Natural killer cell treated with Interleukin-12 subunit alpha and Interleukin-12 subunit beta and Interleukin-15 and Interleukin-18, amount 100 ng/mL, for 72 hours (primary cell): ENCODE measurements at regions not wholly inside any gene's neighbourhood (a gene's known extent, or its start where the extent isn't known, plus 50 kb on each side); places are given as distances from the start of the nearest gene placed in this dataset.

Experiments
- ATAC-seq, 2 donors: fragments of 150-1000 bp; cut with Tn5 transposase in 1 of 2; sonication (Bioruptor Pico), chemical (Tn5 transposase) in 1 of 2; 2 replicates each; pipeline ENCODE4 v1.10.0; 2021
- DNase-seq: peaks from one replicate; pipeline ENCODE4 v3.0.0; 2022; ENCODE audit warnings: low spot score
- H3K27ac Mint-ChIP-seq, 2 donors: 1 replicate in 1 of 2; 2 replicates in 1 of 2; pipeline ENCODE4 v1.8.0; 2022; ENCODE audit warnings: mixed read lengths in 2 of 2, mild to moderate bottlenecking in 1 of 2, moderate library complexity in 1 of 2
- H3K27me3 Mint-ChIP-seq, 2 donors: 1 replicate in 1 of 2; 2 replicates in 1 of 2; pipeline ENCODE4 v1.8.0; 2022; ENCODE audit warnings: mixed read lengths in 2 of 2
- H3K36me3 Mint-ChIP-seq: one replicate; pipeline ENCODE4 v1.8.0; 2022; ENCODE audit warnings: mixed read lengths
- H3K4me1 Mint-ChIP-seq, 2 donors: 1 replicate in 1 of 2; 2 replicates in 1 of 2; pipeline ENCODE4 v1.8.0; 2022; ENCODE audit warnings: low read depth in 2 of 2, mixed read lengths in 2 of 2, mild to moderate bottlenecking in 1 of 2
- H3K4me3 Mint-ChIP-seq: one replicate; pipeline ENCODE4 v1.8.0; 2022; ENCODE audit warnings: mixed read lengths
- H3K9me3 Mint-ChIP-seq: 2 replicates; pipeline ENCODE4 v1.8.0; 2022; ENCODE audit warnings: mixed read lengths

DNA sequence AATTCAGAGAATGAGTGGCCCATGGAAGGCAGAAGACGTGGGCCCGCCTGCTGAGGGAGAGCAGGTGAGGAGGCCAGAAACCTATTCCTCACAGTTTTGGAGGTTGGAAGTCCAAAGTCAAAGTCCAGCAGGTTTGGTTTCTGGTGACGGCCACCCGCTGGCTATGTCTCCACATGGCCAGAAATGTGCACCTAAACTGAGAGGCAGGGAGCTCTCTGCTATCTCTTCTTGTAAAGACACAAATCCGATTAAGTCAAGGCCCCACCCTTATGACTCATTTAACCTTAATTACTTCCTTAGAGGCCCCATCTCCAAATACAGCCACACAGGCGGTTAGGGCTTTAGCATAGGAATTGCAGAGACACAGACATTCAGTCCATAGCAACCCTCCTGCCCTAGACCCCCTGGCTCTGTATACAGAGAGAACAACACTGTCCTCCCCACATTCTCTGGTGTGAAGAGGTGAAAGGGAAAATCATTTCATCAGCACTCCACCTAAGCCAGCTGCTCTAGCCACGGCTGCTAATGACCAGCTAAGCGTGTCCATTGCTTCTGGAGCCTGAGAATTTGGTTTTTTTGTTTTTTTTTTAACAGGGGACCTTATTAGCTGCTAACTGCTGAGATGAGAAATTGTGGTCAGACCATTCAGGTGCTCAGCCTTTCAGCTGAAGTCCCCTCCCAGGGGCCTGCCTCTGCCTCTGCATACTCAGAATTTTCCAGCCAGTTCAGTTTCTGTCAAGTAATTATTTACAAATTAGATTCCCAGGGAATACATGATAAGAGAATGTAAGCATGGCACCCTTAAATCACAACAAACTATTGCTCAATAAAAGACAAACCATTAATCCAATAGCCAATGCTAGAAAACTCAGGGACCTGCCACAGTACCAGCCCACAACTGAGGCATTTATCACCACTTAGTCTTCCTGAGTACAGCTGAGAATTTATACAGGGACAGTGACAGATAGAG is 368.7 kb upstream of the ID2 start:
- no peaks in the 10 kb centered on the region for H3K27me3 Mint-ChIP-seq
- peaks cover 84 to 96% of the 10 kb centered on the region in 2 donors for H3K4me1 Mint-ChIP-seq

DNA sequence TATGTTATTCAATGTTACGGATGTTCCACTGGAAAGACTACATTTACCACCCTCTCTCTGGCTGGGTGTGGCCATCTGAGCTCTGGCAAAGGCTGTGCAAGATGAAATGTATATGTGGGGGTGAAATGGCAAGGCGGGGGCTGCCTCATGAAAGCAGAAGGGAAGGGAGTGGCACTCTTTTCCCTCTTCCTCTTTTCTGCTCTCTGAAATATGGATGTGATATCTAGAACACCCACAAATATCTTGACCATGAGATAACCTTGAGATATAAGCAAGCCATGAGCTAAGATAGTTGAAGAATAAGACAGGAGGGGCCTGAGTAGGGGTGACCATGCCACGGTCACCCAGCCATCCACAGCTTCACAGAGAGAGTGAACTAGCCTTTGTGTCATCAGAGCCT is 367.8 kb upstream of the ID2 start:
- Mint-ChIP-seq H3K4me1 (peaks cover 80 to 92% of the 10 kb centered on the region in 2 donors), H3K27me3 (no peaks in the 10 kb centered on the region), H3K4me3 (no peak overlapping the region), H3K27ac (peak overlapping the region; percentile 86 to 89), H3K9me3 (peaks cover 3% of the 10 kb centered on the region), H3K36me3 (peaks cover 14% of the 10 kb centered on the region)
- DNase-seq: no peak
- no peak for ATAC-seq

More for the DNA sequence above, 368.7 kb upstream of the ID2 start:
- H3K9me3 Mint-ChIP-seq: peaks cover 3% of the 10 kb centered on the region
- peak overlapping the region; percentile 86 to 89 for H3K27ac Mint-ChIP-seq
- ATAC-seq: peak in 1 of 2 donors; percentile 47
- peak overlapping the region; percentile 78 for H3K4me3 Mint-ChIP-seq
- H3K36me3 Mint-ChIP-seq: peaks cover 14% of the 10 kb centered on the region
- no peak for DNase-seq

DNA sequence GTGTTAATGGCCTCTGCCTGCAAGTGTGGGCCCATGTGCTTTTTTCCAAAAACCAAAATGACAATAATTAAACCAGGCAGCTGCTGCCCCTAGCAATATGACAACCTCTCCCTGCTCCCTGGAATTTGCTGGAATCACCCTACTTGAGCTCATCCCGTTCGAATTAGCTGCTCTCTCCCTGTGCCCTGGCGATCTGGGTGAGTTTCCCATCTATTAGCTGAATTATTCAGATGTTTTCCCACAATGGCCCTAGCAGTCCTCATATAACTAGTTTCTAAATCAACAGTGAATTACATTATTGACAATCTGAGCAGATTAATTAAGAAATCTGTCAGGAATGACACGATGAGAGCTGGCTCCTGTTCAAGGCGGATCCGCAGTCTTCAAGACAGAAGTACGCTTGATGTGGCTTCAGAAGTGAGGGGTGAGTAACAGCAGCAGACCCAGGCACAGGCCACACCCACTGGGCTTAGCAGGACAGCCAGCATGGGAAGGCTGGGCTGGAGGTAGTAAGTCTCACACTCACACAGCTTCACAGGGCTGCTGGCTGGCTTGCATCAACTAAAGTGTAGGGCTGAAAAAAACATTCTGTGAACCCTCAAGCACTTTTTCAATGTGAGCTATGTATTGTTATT is 366.2 kb upstream of the ID2 start:
- peak overlapping the region; percentile 68 for H3K4me3 Mint-ChIP-seq

DNA sequence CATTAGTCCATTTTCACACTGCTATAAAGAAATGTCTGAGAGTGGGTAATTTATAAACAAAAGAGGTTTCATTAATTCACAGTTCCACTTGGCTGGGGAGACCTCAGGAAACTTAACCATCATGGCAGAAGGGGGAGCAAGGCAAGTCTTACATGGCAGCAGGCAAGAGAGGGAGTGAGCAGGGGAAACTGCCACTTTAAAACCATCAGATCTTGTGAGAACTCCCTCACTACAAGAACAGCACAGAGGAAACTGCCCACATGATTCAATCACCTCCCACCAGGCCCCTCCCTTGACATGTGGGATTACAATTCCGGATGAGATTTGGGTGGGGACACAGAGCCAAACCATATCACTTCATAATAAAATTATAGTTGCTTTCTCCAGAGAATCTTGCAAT is 365.5 kb upstream of the ID2 start:
- H3K27me3 Mint-ChIP-seq: no peaks in the 10 kb centered on the region
- peak overlapping the region; percentile 32 for H3K4me3 Mint-ChIP-seq
- DNase-seq: no peak
- ATAC-seq: no peak
- H3K9me3 Mint-ChIP-seq: peaks cover 5% of the 10 kb centered on the region
- peaks cover 74 to 91% of the 10 kb centered on the region in 2 donors for H3K4me1 Mint-ChIP-seq
- H3K36me3 Mint-ChIP-seq: peaks cover 14% of the 10 kb centered on the region
- peak overlapping the region; percentile 75 to 79 for H3K27ac Mint-ChIP-seq

More for the DNA sequence above, 366.2 kb upstream of the ID2 start:
- ATAC-seq (peak; percentile 81 to 88), DNase-seq (peak; percentile 85)
- Mint-ChIP-seq H3K27me3 (no peaks in the 10 kb centered on the region), H3K4me1 (peaks cover 80 to 92% of the 10 kb centered on the region in 2 donors), H3K9me3 (peaks cover 4% of the 10 kb centered on the region), H3K27ac (peak overlapping the region; percentile 75 to 79), H3K36me3 (peaks cover 14% of the 10 kb centered on the region)

DNA sequence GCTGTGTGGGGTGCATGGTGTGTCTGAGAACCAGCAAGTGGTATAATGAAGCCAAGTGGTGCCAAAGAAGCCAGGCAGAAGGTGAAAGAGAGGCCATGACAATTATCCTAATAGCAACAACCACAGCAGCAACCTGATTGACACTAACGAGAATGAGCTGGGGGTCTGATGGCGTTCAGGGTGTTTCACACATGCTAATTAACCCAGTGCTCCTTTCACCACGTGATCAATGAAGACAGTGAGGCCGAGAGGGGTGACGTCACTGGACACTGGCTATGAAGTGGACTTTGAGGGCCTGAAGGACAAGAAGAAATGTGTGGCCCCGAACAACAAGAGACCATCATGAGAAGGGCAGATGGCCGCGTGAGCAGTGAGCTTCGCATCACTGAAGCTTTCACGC is 364.4 kb upstream of the ID2 start:
- H3K9me3 Mint-ChIP-seq: peaks cover 5% of the 10 kb centered on the region
- peaks cover 14% of the 10 kb centered on the region for H3K36me3 Mint-ChIP-seq
- peak overlapping the region; percentile 33 for H3K4me3 Mint-ChIP-seq
- no peak for DNase-seq
- no peaks in the 10 kb centered on the region for H3K27me3 Mint-ChIP-seq
- H3K27ac Mint-ChIP-seq: peak overlapping the region; percentile 56 to 79
- no peak for ATAC-seq
- H3K4me1 Mint-ChIP-seq: peaks cover 70 to 80% of the 10 kb centered on the region in 2 donors

DNA sequence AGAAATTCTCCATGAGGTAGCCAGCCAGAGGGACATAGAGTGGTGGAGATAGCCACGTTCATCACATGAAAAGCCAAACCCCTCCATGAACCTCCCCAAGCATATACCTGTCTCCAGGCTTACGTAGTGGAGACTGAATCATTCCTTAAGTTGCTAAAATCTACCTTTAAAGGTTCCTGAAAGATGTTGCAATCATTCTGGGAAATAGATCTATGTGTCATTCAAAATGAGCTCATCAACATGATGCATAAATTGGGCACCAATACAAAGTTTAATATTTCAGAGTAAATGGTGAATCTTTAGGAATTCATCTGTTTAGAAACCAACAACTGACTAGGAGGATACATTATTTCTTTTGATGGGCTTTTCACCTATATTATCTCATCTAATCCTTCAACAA is 362.6 kb upstream of the ID2 start:
- peak overlapping the region; percentile 56 to 79 for H3K27ac Mint-ChIP-seq
- H3K4me1 Mint-ChIP-seq: peaks cover 69 to 78% of the 10 kb centered on the region in 2 donors
- peaks cover 14% of the 10 kb centered on the region for H3K36me3 Mint-ChIP-seq
- H3K4me3 Mint-ChIP-seq: peak overlapping the region; percentile 57
- DNase-seq: no peak
- no peaks in the 10 kb centered on the region for H3K27me3 Mint-ChIP-seq
- no peak for ATAC-seq
- H3K9me3 Mint-ChIP-seq: peaks cover 5% of the 10 kb centered on the region

DNA sequence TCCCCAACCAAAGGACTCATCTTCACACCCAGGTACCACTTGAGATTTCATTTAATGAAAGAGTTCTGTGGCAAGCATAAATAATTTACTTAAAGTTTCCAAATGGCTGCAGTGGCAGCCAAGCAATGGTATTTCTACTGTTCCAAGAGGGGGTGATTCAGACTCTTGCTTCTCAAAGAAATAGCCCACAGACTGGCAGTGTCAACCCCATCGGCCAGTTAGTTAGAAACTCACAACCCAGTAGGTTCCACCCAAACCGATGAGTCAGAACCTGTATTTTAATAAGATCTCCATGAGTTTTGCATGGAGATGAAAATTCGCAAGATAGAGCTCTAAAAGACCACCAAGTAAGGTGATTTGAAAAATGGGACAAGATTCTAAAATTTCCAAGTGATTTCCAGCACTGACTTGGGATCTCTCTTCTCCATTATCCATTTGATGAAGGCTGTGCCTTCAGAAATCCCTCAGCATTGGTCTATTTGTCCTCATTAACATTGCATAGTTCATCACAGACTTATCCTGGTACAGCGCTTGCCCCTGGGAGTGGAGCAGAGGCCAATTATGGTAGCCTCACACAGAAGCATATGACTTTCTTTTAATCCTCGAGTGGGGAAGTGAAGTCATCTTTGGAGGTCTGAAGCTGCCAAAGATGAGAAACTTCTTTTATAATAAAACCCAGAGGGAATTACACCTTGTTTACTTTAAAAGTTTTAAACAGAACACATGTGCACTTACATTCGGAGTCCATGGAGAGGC is 361.4 kb upstream of the ID2 start:
- H3K27ac Mint-ChIP-seq: peak overlapping the region; percentile 56 to 79
- H3K4me3 Mint-ChIP-seq: peak overlapping the region; percentile 57
- ATAC-seq: peak; percentile 65 to 80

DNA sequence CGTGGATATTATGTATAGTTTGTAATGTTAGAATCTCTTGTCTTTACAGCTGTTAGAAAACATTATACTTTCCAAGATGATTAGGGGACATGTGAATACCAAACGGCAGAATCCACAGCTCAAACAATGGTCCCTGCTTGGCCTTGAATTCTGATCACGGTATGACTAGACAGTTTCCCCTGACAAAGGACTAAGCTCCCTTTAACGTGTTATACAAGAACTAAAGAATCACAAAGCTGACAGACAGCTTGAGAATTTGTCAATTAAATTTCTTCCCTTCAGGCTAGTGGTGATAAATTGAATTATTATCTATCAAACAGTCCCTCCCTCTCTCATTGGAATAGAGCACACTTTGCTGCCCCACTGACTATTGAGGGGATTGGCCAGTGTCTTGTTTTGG is 359.2 kb upstream of the ID2 start:
- Mint-ChIP-seq H3K4me1 (peaks cover 76 to 77% of the 10 kb centered on the region in 2 donors), H3K27me3 (no peaks in the 10 kb centered on the region), H3K36me3 (peaks cover 3% of the 10 kb centered on the region)

More for the DNA sequence above, 361.4 kb upstream of the ID2 start:
- H3K9me3 Mint-ChIP-seq: peaks cover 5% of the 10 kb centered on the region
- H3K4me1 Mint-ChIP-seq: peaks cover 76 to 78% of the 10 kb centered on the region in 2 donors
- H3K36me3 Mint-ChIP-seq: peaks cover 14% of the 10 kb centered on the region
- no peak for DNase-seq
- no peaks in the 10 kb centered on the region for H3K27me3 Mint-ChIP-seq

DNA sequence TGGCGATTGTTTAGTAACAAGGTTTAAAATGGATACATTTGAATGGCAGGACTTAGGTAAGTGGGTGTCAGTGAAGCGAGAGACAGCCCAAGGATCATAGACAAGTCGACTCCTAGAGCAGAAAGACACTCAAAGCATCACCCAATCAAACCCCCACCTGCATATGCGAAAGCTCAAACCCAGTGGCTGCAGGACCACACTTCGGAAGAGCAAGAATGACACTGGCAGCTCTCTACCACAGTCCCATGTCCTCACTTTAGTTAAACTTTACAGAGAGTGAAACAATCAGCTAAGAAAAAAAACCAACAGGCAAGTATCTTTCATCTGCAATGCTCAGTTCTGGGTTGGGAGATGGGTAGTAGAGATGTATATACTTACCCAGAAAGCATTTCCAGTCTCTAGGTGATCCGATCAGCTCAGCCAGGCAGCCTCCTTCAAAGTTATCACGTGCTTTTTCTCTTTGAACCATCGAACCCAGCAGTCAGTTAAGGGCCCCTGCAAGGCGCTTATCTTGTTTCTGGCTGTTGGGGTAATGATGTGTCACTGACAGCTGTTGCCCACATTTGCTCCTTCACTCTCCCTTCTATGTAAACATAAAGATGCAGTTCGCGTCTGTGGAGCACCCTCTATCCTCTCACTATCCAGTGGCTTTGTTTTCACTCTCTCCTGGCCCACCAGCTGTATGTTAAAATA is 357.5 kb upstream of the ID2 start:
- Mint-ChIP-seq H3K27me3 (no peaks in the 10 kb centered on the region), H3K4me3 (peak overlapping the region; percentile 57), H3K9me3 (peaks cover 2% of the 10 kb centered on the region), H3K36me3 (no peaks in the 10 kb centered on the region), H3K4me1 (peaks cover 71 to 76% of the 10 kb centered on the region in 2 donors), H3K27ac (peak overlapping the region; percentile 55 to 88)
- ATAC-seq (peak; percentile 54 to 68), DNase-seq (no peak)

More for the DNA sequence above, 359.2 kb upstream of the ID2 start:
- H3K27ac Mint-ChIP-seq: peak overlapping the region; percentile 55 to 88
- H3K4me3 Mint-ChIP-seq: peak overlapping the region; percentile 70
- DNase-seq (no peak), ATAC-seq (no peak)
- peaks cover 2% of the 10 kb centered on the region for H3K9me3 Mint-ChIP-seq

DNA sequence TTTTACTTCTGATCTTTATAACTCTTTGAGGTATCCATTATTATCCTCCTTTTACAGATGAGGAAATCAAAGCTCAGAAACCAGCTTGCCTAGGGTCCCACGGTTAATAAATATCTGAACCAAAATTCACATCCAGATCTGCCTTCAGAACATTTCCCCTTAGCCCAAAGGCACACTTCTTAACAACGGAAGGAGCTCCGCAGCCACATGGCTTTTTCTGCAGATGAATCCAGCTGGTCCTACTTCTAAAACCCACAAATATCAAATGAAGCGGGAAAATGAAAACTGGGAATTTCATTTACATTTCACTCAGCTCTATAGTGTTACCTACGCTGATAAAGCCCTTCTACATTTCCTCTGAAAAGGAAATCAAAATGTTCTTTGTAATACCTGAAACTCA is 357.0 kb upstream of the ID2 start:
- Mint-ChIP-seq H3K4me1 (peaks cover 71 to 74% of the 10 kb centered on the region in 2 donors), H3K27ac (peak overlapping the region; percentile 55 to 88), H3K4me3 (peak overlapping the region; percentile 57), H3K27me3 (no peaks in the 10 kb centered on the region), H3K36me3 (no peaks in the 10 kb centered on the region), H3K9me3 (peaks cover 2% of the 10 kb centered on the region)
- no peak for DNase-seq
- ATAC-seq: no peak

DNA sequence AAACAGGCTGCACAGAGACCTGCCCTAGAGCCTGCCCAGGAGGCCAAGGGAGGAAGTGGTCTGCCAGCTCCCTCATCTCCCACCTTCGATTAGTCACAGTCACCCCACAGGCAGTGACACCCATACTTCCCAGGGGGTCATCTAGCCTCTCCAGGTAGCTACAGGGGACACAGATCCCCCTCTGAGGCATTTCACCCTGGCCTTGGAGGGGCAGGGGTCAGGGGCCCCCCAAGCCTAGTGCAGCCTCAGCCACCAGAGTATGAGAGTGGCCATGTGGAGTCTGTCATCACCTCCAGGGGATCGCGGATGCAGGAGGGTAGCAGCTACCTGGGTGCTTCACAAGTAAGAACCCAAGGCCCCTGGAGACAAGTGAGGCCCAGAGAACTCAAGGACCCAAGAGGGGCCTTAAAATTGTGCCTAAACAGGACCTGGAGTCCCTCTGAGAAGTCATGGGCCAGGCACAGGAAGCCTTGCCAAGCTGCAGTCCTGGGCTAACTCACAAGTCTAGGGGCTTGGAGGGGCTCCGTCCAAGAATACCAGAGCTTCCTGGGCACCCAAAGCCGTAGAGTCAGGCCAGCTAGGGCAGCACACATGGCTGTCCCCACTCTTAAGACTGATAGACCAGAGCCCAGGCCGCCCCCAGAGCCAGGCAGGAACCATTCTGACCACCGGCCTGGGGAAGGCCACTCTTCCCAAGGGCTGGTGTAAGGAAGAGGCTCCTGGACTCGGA is 354.3 kb upstream of the ID2 start:
- H3K9me3 Mint-ChIP-seq: no peaks in the 10 kb centered on the region
- H3K4me1 Mint-ChIP-seq: peaks cover 71 to 72% of the 10 kb centered on the region in 2 donors

DNA sequence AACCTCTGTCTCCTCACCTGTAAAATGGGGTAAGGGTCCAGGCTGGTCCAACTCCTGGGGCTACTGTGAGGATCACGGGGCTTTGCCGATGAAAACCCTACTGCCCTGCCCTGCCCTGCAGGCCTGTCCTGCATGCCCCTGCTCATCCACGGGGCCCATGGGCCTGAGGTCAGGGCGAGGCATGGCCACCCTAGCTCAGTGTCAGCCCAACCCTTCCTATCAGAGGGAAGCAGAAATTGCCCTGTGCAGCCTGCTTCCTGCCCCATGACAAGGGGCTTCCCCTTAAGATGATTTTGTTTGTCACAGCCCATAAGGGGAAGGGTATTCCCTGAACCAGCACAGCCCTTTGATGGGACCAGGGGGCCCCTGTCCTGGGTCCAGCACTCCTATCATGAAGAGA is 353.6 kb upstream of the ID2 start:
- Mint-ChIP-seq H3K4me1 (peaks cover 66 to 68% of the 10 kb centered on the region in 2 donors), H3K9me3 (no peaks in the 10 kb centered on the region)

More for the DNA sequence above, 354.3 kb upstream of the ID2 start:
- ATAC-seq: no peak
- Mint-ChIP-seq H3K27ac (peak overlapping the region; percentile 48 to 88), H3K4me3 (peak overlapping the region; percentile 48), H3K27me3 (no peaks in the 10 kb centered on the region), H3K36me3 (no peaks in the 10 kb centered on the region)
- no peak for DNase-seq

More for the DNA sequence above, 353.6 kb upstream of the ID2 start:
- Mint-ChIP-seq H3K36me3 (no peaks in the 10 kb centered on the region), H3K4me3 (no peak overlapping the region), H3K27ac (peak overlapping the region; percentile 66 to 93), H3K27me3 (no peaks in the 10 kb centered on the region)
- ATAC-seq (peak; percentile 41 to 61), DNase-seq (no peak)
